K562 (cell line): ENCODE measurements at regions not wholly inside any gene's neighbourhood (a gene's known extent, or its start where the extent isn't known, plus 50 kb on each side); places are given as distances from the start of the nearest gene placed in this dataset.

Experiments used
- ATAC-seq: fragments of 200-7000 bp; cut with Tn5 transposase; 3 replicates; pipeline ENCODE4 v1.9.1; 2020; ENCODE audit warnings: moderate library complexity
- BruUV-seq: library from RNA; stranded (reverse); fragments of 400-500 nt; replicated peaks from 2 replicates; lab custom pipeline; 2021; lab: Mats Ljungman, UMichigan
- CTCF ChIA-PET: fragments of 300-600 bp; formaldehyde crosslinking; extraction: SDS; loops from one replicate; lab custom pipeline; 2021; ENCODE audit warnings: low intra/inter-chr PET ratio; lab: Yijun Ruan, JAX
- POLR2A ChIA-PET: fragments of 300-600, 350-650 bp; sonication (Branson Sonifier 250); formaldehyde crosslinking; extraction: SDS; loops from one replicate; lab custom pipeline; 2021; ENCODE audit warnings: antibody characterized with exemption, inconsistent platforms; lab: Yijun Ruan, JAX
- DNase-seq, 4 experiments: peaks; one replicate each; pipeline versions ENCODE4 v3.0.0 to v3.0.0-alpha.2; 2011 to 2018; ENCODE audit warnings: low spot score in 3 of 4, mixed read lengths in 3 of 4; ENCODE audit errors: extremely low read depth in 1 of 4
- FAIRE-seq: peaks from 2 replicates; lab custom pipeline; 2011; peaks lifted over from hg19 to GRCh38; lab: Jason Lieb, UNC
- H2AFZ ChIP-seq: 2 replicates; pipeline ENCODE4 v1.6.0; 2011; ENCODE audit warnings: low read depth, low read length, control low read depth, inconsistent platforms
- H3K27ac ChIP-seq: fragments of 200-600 bp; 3 replicates; pipeline ENCODE4 v1.8.0; 2011; ENCODE audit warnings: low read depth, mild to moderate bottlenecking, control low read depth, inconsistent platforms, low read length, moderate library complexity, mixed read lengths; ENCODE audit errors: extremely low read depth
- H3K27me3 ChIP-seq, 2 experiments: fragments of 300-600 bp in 1 of 2; 2 replicates in 1 of 2; 3 replicates in 1 of 2; pipeline versions ENCODE4 v1.6.0 to v1.8.0; 2011; ENCODE audit warnings: inconsistent platforms in 2 of 2, low read length in 2 of 2, mild to moderate bottlenecking in 1 of 2, mixed read lengths in 1 of 2, moderate library complexity in 1 of 2; ENCODE audit not compliant: control insufficient read depth in 2 of 2, insufficient read depth in 2 of 2
- H3K36me3 ChIP-seq: fragments of 300-600 bp; 3 replicates; pipeline ENCODE4 v1.8.0; 2011; ENCODE audit warnings: mild to moderate bottlenecking, low read length, inconsistent platforms; ENCODE audit not compliant: control insufficient read depth, insufficient read depth
- H3K4me1 ChIP-seq, 2 experiments: fragments of 200-600 bp in 1 of 2; replicated peaks in 1 of 2; 2 replicates in 1 of 2; 3 replicates in 1 of 2; pipeline versions ENCODE4 v1.5.1 to v1.8.0; 2011; ENCODE audit warnings: inconsistent platforms in 2 of 2, low read length in 2 of 2, mild to moderate bottlenecking in 1 of 2, mixed read lengths in 1 of 2, moderate library complexity in 1 of 2; ENCODE audit not compliant: control insufficient read depth in 2 of 2, insufficient read depth in 2 of 2
- H3K4me2 ChIP-seq: 2 replicates; pipeline ENCODE4 v1.6.1; 2011; ENCODE audit warnings: low read length, control low read depth, inconsistent platforms, mixed read lengths; ENCODE audit not compliant: insufficient read depth
- H3K4me3 ChIP-seq: fragments of 200-600 bp; sonication (generic), shearing (Covaris generic); 2 replicates; pipeline ENCODE4 v1.5.1; 2016; ENCODE audit warnings: control low read depth, inconsistent platforms
- H3K79me2 ChIP-seq: fragments of 200-600 bp; 3 replicates; pipeline ENCODE4 v1.8.0; 2011; ENCODE audit warnings: low read length, inconsistent platforms; ENCODE audit not compliant: control insufficient read depth, insufficient read depth
- H3K9ac ChIP-seq, 2 experiments: 2 replicates each; pipeline versions ENCODE4 v1.6.0 to v1.6.1; 2011; ENCODE audit warnings: low read depth in 2 of 2, low read length in 2 of 2, control low read depth in 1 of 2, inconsistent platforms in 1 of 2, mild to moderate bottlenecking in 1 of 2, mixed read lengths in 1 of 2; ENCODE audit not compliant: insufficient read depth in 1 of 2
- H3K9me1 ChIP-seq: one replicate; pipeline ENCODE4 v1.6.0; 2011; ENCODE audit warnings: inconsistent platforms, mild to moderate bottlenecking, low read length, moderate library complexity; ENCODE audit not compliant: control insufficient read depth, insufficient read depth
- H3K9me3 ChIP-seq: replicated peaks from 2 replicates; pipeline ENCODE4 v1.5.1; 2011; ENCODE audit warnings: low read depth, low read length, inconsistent platforms; ENCODE audit not compliant: control insufficient read depth, insufficient read depth
- H4K20me1 ChIP-seq: replicated peaks from 2 replicates; pipeline ENCODE4 v1.6.1; 2011; ENCODE audit warnings: low read length, inconsistent platforms, mixed read lengths; ENCODE audit not compliant: control insufficient read depth, insufficient read depth
- ATF6 ChIP-seq: sonication (generic); formaldehyde crosslinking; IDR thresholded peaks from 2 replicates; pipeline ENCODE4 v1.4.0; 2020; ENCODE audit warnings: mild to moderate bottlenecking, missing genetic modification reagents
- CTCF ChIP-seq, 3 experiments: IDR thresholded peaks in 2 of 3; conservative IDR thresholded peaks in 1 of 3; 2 replicates each; pipeline ENCODE4 v1.5.1; 2011 to 2012; ENCODE audit warnings: low read length in 3 of 3, mild to moderate bottlenecking in 3 of 3, control low read depth in 2 of 3, improper control_type of control experiment in 1 of 3, inconsistent platforms in 1 of 3, low read depth in 1 of 3, mixed read lengths in 1 of 3, moderate library complexity in 1 of 3; ENCODE audit not compliant: insufficient read depth in 2 of 3
- EHMT2 ChIP-seq: fragments of 450-650 bp; IDR thresholded peaks from 2 replicates; pipeline ENCODE4 v1.6.1; 2018; ENCODE audit warnings: antibody characterized with exemption
- HMG20A ChIP-seq: fragments of 450-650 bp; formaldehyde crosslinking; conservative IDR thresholded peaks from 2 replicates; pipeline ENCODE4 v1.4.0; 2020; ENCODE audit warnings: mild to moderate bottlenecking, mixed read lengths
- HNRNPL ChIP-seq: fragments of 200-400 bp; formaldehyde crosslinking; IDR thresholded peaks from 2 replicates; pipeline ENCODE4 v1.6.1; 2017; ENCODE audit warnings: low read depth, mild to moderate bottlenecking, low read length
- IRF1 ChIP-seq: sonication (generic); formaldehyde crosslinking; IDR thresholded peaks from 2 replicates; pipeline ENCODE4 v1.8.0; 2022; ENCODE audit warnings: missing genetic modification reagents, mild to moderate bottlenecking, borderline replicate concordance
- PTBP1 ChIP-seq: fragments of 200-400 bp; formaldehyde crosslinking; IDR thresholded peaks from 2 replicates; pipeline ENCODE4 v1.6.1; 2017; ENCODE audit warnings: low read depth, low read length
- PTRF ChIP-seq: fragments of 450-650 bp; IDR thresholded peaks from 2 replicates; pipeline ENCODE4 v1.6.1; 2016; ENCODE audit warnings: mild to moderate bottlenecking, missing genetic modification characterization, missing compliant biosample characterization
- SIX5 ChIP-seq, 2 experiments: IDR thresholded peaks; 2 replicates each; pipeline ENCODE4 v1.6.1; 2011; ENCODE audit warnings: low read length in 2 of 2, borderline replicate concordance in 1 of 2, low read depth in 1 of 2, mild to moderate bottlenecking in 1 of 2, moderate library complexity in 1 of 2; ENCODE audit not compliant: insufficient read depth in 1 of 2
- SPI1 ChIP-seq: IDR thresholded peaks from 2 replicates; pipeline ENCODE4 v1.6.1; 2011; ENCODE audit warnings: low read depth, low read length, control low read depth, borderline replicate concordance
- SUPT5H ChIP-seq: fragments of 450-650 bp; IDR thresholded peaks from 2 replicates; pipeline ENCODE4 v1.6.1; 2016
- ZNF57 ChIP-seq: fragments of 450-650 bp; formaldehyde crosslinking; IDR thresholded peaks from 2 replicates; pipeline ENCODE4 v1.4.0; 2020; ENCODE audit warnings: mild to moderate bottlenecking, moderate library complexity
- WGBS: fragments of 100-300 bp; shearing (Covaris generic); methylation state at CpG from one replicate; pipeline ENCODE4 v1.1.6; 2016; ENCODE audit warnings: low coverage, mixed read lengths; ENCODE audit not compliant: insufficient coverage; ENCODE audit errors: missing lambda C conversion rate; 5-methylcytosine and 5-hydroxymethylcytosine counted together
- in situ Hi-C: fragments of 300-500 bp; cut with MboI; formaldehyde crosslinking; loops from 4 replicates; pipeline ENCODE4 v1.15.0; 2018; ENCODE audit warnings: inconsistent platforms, mixed read lengths
- intact Hi-C: fragments of 100-400 bp; cut with micrococcal nuclease; formaldehyde crosslinking; loops from 2 replicates; pipeline ENCODE4 v1.14.2; 2022
- TF ChIP-seq, protein P1 (sequence below), 2 experiments: fragments of 450-650 bp in 1 of 2; sonication (generic) in 1 of 2; formaldehyde crosslinking in 1 of 2; IDR thresholded peaks in 1 of 2; conservative IDR thresholded peaks in 1 of 2; 2 replicates each; pipeline versions ENCODE4 v1.6.1 to v1.8.1; 2016 to 2023; ENCODE audit warnings: mild to moderate bottlenecking in 2 of 2, moderate library complexity in 2 of 2, inconsistent platforms in 1 of 2, missing genetic modification reagents in 1 of 2
- TF ChIP-seq, protein P2 (sequence below): fragments of 250-450 bp; sonication (Bioruptor Pico); IDR thresholded peaks from 2 replicates; pipeline ENCODE4 v1.8.0; 2022; ENCODE audit warnings: moderate library complexity, mild to moderate bottlenecking, inconsistent platforms
- TF ChIP-seq, protein P3 (sequence below): fragments of 450-650 bp; IDR thresholded peaks from 2 replicates; pipeline ENCODE4 v1.6.1; 2016; ENCODE audit warnings: missing biosample characterization, missing genetic modification characterization

- no peak for DNase-seq
- no peak overlapping the region for H3K4me2 ChIP-seq
- no peaks in the 10 kb centered on the region for H3K79me2 ChIP-seq
- no peak for ATAC-seq
- in situ Hi-C loops = no loop called here
- H3K9me1 ChIP-seq = no peaks in the 10 kb centered on the region
- H4K20me1 ChIP-seq = no peaks in the 10 kb centered on the region
- FAIRE-seq = no peak
- no peaks in the 10 kb centered on the region for H3K27me3 ChIP-seq
- intact Hi-C loops = no loop called here
- no TSS peak for BruUV-seq
- no peak overlapping the region for H3K9ac ChIP-seq
- H3K4me1 ChIP-seq = no peaks in the 10 kb centered on the region
- TF ChIP-seq IRF1 (CRISPR knock-in tag) = no peak
- no peak for TF ChIP-seq SIX5 (IDR thresholded peaks at IDR 0.05; ENCODE audit: borderline replicate concordance in 1 of 2, insufficient read depth in 1 of 2, low read depth in 1 of 2, low read length in 2 of 2)
- no peak for TF ChIP-seq ZNF57 (CRISPR knock-in tag)
- no peak for TF ChIP-seq PTRF (tag)
- TF ChIP-seq PTBP1 = no peak
- TF ChIP-seq, protein P1, sequence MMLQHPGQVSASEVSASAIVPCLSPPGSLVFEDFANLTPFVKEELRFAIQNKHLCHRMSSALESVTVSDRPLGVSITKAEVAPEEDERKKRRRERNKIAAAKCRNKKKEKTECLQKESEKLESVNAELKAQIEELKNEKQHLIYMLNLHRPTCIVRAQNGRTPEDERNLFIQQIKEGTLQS (IDR thresholded peaks at IDR 0.05) = no peak
- TF ChIP-seq, protein P1 (CRISPR knock-in tag; conservative IDR thresholded peaks at IDR 0.05) = no peak
- TF ChIP-seq SUPT5H = no peak
- TF ChIP-seq CTCF (IDR thresholded peaks at IDR 0.05 in 2 of 3, conservative IDR thresholded peaks at IDR 0.05 in 1 of 3; ENCODE audit: insufficient read depth in 2 of 3, low read depth in 1 of 3, low read length in 3 of 3) = no peak
- no peak for TF ChIP-seq ATF6 (CRISPR knock-in tag)
- no peak for TF ChIP-seq SPI1
- TF ChIP-seq EHMT2 = no peak
- TF ChIP-seq, protein P2, sequence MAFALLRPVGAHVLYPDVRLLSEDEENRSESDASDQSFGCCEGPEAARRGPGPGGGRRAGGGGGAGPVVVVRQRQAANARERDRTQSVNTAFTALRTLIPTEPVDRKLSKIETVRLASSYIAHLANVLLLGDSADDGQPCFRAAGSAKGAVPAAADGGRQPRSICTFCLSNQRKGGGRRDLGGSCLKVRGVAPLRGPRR (CRISPR knock-in tag) = no peak
- TF ChIP-seq HMG20A (CRISPR knock-in tag) = no peak
- TF ChIP-seq HNRNPL = no peak
- TF ChIP-seq, protein P3, sequence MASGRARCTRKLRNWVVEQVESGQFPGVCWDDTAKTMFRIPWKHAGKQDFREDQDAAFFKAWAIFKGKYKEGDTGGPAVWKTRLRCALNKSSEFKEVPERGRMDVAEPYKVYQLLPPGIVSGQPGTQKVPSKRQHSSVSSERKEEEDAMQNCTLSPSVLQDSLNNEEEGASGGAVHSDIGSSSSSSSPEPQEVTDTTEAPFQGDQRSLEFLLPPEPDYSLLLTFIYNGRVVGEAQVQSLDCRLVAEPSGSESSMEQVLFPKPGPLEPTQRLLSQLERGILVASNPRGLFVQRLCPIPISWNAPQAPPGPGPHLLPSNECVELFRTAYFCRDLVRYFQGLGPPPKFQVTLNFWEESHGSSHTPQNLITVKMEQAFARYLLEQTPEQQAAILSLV (tag) = no peak
- TF ChIP-seq, all 486 proteins: peak for 0
- WGBS = 1% methylated on average over 15 of the region's 17 CpGs
- Histone ChIP-seq H3K27ac (no peak overlapping the region), H2AFZ (no peak overlapping the region), H3K4me3 (no peak overlapping the region), H3K36me3 (no peaks in the 10 kb centered on the region), H3K9me3 (no peaks in the 10 kb centered on the region)
- ChIA-PET POLR2A (no interaction called here), CTCF (no interaction called here)
Observed at GRCh38 chr1:79561521-79561978, 555.0 kb upstream of the ADGRL4 start.
